HG02623 (cell line): ENCODE measurements at regions not wholly inside any gene's neighbourhood (a gene's known extent, or its start where the extent isn't known, plus 50 kb on each side); places are given as distances from the start of the nearest gene placed in this dataset.

Experiments used
- ATAC-seq: cut with Tn5 transposase; IDR thresholded peaks from one replicate; pipeline ENCODE4 v1.9.1; 2021; ENCODE audit warnings: moderate library complexity; ENCODE audit not compliant: unreplicated experiment

GRCh38 chr11:111148953-111149352 lies 96.6 kb upstream of the POU2AF2 start:
- no peak for ATAC-seq

DNA sequence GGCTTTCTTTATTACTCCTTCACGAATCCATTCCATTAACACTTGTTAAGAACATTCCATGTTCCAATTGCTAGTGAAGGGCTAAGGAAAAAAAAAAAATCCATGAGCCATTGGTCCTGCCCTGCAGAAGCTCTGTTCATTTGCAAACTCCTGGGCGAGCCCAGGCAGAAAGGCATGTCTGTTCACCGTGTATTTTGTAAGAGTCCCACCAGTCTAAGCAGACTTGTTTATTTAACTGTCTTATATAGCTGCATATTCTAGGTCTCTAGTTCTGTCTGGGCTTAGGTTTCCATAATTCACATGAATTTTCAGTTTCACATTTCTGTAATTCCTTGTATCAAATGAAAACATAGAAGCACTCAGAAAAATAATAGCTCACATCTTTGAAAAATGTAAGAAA lies 97.4 kb upstream of the POU2AF2 start:
- ATAC-seq = no peak

DNA sequence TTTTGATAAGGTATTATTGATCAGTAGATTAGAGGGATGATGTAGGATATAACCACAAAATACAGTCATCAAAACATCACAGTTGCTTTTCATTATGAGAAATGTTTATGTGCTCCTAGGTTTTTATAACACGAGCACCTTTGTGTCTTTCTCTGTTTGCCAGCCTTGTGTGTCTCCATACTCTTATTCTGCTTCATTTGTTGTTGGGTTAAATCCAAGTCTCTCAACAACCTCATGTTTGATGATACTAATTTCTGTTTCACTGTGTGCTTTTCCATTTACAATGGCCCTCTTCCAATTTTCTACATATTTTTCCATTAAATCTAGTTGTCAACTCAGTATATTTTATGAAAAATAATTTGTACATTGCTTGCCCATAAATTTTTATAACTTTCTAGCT lies 107.7 kb upstream of the POU2AF2 start:
- no peak for ATAC-seq

DNA sequence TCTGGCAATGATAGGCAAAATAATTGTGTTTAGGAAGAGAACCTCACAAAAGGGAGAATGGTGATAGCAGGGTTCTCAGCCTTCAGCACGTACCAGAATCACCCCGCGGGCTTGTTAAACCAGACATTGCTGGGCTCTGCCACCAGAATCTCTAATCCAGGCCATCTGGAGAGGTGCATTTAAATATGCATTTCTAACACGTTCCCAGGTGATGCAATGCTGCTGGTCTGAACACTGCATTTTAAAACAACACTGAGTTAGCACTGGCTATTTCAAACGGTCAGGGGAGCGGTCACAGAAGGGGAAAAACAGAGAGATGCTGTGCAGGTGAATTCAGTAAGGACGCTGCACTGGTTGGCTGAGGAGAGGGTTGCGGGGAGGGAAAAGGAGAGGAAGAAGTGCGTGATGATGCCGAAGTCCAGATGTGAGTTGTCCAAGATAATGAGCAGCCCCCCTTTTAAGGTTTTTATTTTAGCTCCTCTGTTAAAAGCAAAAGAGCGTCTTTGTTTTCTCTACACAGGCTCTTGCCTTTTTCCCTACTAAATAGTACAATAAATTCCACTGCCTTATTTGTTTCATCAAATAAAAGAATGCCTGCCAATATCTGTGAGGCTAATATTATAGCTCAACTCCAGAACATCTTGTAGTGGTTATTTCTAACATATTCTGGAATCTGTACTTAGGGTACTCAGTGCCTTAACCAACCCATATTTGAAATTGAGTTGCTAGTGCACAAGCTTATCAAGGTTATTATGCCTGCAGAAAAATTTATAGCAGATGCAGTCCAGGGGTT lies 109.6 kb upstream of the POU2AF2 start:
- ATAC-seq = no peak

GRCh38 chr11:111135101-111135500 lies 110.4 kb upstream of the POU2AF2 start:
- no peak for ATAC-seq

- ATAC-seq = no peak
Observed at GRCh38 chr11:111128076-111128870, 117.3 kb upstream of the POU2AF2 start.

GRCh38 chr11:111124724-111125123 lies 120.8 kb upstream of the POU2AF2 start:
- ATAC-seq = no peak

GRCh38 chr11:111123463-111124398 lies 121.8 kb upstream of the POU2AF2 start:
- peak; percentile 85 for ATAC-seq

DNA sequence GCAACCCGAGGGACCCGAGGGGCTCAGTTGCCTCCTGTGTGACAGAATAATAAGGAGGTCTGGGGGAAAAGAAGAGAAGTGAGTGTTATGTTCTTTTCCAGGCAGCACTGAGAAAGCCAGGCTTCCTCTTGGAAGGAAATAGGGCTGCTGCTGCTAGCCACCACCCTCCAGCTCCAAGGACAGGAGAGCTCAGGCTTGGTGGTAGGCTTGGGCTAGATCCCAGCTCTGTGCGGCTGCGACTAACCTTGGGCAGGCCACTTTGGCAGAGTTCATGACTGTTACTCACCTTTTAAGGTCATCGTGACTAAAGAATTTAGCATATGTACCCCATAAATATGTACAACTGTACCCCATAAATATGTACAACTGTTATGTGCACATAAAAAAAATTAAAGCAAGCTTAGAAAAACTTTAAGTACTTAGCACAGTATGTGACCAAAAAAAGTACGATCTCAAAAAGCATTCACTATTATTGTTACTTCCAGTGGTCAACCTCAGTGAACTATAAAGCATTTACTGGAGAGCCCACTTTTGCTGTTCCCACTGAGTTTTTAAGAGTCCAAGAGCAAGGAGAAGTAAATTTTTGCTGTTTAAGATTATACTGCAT lies 124.7 kb upstream of the POU2AF2 start:
- ATAC-seq = no peak

DNA sequence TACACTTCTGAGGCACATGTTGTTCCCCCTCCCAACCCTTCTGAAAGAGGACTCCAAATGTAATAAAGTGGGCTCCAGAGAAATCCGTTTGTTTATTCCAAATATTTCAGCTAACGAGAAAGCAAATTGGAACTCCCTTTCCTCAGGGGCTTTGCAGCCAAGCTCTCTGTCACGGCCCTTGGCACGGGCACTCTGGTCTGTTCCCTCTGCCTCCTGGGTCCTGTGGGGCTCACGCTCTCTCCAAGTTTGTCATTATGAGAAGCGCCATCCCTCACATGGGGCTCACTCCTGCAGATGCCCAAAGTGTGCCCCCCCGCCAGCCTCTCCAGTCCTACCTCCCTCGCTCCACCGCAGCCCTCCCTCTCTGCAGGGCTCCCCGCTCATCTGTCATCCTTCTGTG lies 125.4 kb upstream of the POU2AF2 start:
- no peak for ATAC-seq

- no peak for ATAC-seq
Observed at GRCh38 chr11:111119751-111120150, 125.8 kb upstream of the POU2AF2 start.

DNA sequence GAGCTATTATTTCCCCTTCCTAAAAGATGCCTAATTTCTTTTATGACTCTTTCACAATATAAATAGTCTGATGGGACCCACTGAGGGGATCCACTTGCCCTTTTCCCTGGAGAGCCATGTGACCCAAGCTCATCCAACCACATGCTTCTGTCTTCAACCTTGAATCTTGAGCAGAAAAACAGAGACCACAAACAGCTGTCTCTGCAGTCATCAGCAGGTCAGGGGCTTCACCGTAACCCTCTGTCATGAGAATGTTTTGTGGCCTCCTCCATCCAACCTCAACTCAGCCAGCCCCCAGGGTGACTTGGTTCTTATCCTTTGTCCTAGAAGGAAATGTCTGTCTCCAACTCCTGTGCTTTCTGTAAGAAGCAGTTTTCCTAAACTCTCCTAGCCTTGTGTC lies 129.6 kb upstream of the POU2AF2 start:
- peak; percentile 46 for ATAC-seq

DNA sequence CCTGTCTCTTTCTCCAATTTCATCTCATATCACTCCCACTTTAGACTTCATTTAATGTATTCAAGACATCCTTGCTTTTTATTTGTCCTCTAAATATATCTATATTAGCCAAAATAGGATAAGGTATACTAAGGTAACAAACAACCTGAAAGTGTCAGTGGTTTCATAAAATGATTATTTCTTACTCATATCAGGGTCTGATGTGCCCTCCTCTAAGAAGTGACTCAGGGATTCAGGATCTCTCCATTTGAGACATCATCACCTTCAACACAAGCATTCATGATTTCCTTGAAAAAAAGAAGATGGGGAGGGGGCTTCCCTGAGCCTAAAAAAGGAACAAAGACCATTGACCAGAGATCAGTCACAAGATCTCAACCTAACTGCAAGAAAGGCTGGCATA lies 131.4 kb upstream of the POU2AF2 start:
- ATAC-seq = no peak

GRCh38 chr11:111112614-111113013 lies 132.9 kb upstream of the POU2AF2 start:
- ATAC-seq = no peak

DNA sequence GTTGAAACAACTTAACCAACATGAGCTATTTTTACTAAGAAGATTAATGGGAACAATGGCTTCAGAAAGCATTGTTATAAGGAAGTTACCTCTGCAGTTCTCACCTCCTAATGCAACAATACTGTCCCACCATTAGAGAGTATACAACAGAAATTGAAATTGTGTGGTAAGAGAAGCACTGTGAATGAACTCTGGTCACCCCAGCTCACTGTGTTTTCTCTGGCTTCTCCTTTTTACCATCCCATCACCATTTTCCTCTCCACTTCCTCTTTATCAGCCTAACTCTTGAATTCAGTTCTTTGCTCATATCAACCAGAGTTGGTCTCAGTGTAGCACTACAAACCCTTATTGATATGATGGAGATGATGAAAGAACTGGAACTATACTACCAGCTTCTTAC lies 138.0 kb upstream of the POU2AF2 start:
- ATAC-seq = no peak

DNA sequence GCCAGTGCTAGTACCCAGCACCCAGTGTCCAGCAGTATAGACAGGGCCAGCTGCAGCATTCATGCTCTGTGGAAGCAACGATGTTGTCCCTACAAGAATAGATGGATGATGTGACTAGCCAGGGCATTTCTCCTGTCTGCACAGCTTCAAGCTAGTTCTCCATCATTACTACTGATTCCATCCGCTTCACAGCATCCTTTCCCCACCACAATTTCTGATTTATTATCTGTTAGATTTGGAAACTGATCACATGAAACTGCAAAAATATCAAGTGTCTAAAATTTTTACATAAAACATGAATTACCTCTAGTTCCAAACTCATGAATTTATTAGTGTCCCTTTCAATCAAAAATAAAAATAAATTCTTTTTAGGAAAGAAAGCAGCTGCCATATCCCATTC lies 138.9 kb upstream of the POU2AF2 start:
- no peak for ATAC-seq

- no peak for ATAC-seq
Observed at GRCh38 chr11:111105566-111105965, 140.0 kb upstream of the POU2AF2 start.

DNA sequence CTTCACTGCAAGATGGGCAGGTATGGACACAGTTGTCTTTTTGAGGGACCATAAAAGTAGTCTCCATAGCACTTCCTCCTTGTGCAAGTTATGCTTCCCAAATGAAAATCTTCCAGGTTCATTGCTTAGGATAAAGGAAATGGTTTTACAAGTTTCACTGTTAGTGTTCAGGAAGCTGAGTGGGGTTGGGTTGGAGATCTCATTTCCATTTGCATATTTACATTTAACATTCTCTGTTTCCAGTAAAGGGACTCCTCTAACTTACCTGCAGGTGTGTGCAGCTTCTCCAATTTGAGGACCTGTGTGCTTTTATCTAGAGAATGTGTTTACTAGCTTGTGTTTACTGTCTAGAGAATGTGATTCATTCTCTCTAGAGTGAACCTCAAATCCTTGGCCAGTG lies 141.3 kb upstream of the POU2AF2 start:
- no peak for ATAC-seq

DNA sequence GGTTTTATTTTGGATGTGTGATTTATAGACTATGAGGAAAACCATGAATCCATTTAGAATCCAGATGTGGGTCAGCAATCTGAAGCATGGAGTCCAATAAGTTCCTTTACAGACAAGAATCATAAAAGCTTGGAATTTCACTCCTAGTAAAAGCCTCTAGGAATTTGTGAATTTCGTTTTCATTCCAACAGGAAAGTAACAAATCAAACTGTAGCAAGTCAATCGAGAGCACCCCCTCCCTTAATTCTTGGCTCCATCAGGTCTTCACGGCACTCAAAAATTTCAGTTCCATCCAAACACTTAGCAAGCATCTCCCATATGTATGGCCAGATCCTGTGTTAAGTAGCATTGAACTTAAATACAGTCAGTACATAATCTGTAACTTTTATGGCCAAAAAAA lies 143.6 kb upstream of the POU2AF2 start:
- no peak for ATAC-seq

DNA sequence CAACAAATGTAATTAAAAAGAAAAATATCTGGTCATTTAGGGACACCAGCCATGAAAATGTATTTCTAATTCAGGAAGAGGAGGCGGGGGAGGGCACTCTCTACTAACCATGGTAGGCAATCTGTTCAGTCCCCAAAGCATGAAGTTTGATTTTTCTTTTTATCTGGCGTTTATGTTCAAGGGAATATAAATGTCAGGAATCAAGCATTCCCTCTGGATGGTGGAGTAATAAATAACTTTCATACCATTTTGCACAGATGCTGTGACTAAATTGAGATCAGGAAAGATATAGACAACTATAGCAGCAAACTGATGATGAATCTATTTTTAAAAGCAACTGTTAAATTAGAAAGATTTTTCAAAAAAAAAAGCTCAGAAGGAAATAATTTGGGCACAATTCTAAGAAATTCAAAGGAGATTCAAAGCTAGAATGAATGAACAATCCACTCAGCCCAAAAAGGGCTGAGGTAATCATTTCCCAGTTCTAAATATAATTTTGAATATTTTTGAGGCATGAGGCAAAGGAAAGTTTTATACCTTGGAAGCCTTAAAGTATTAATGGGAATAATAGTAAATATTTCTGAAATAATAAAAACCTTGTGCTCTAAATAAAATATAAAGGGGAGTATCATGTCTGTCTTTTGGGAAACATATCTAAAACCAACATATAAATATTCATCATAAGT lies 146.4 kb upstream of the POU2AF2 start:
- ATAC-seq = no peak
